AG09319 (cell line): ENCODE measurements at regions not wholly inside any gene's neighbourhood (a gene's known extent, or its start where the extent isn't known, plus 50 kb on each side); places are given as distances from the start of the nearest gene placed in this dataset.

Source experiments
- DNase-seq: peaks from one replicate; pipeline ENCODE4 v3.0.0-alpha.2; 2010; ENCODE audit warnings: low read depth; ENCODE audit errors: extremely low read depth
- TF ChIP-seq, protein P1 (sequence below): IDR thresholded peaks from 2 replicates; pipeline ENCODE4 v1.5.1; 2011; ENCODE audit warnings: low read depth, mild to moderate bottlenecking, inconsistent platforms, low read length, moderate library complexity

DNA sequence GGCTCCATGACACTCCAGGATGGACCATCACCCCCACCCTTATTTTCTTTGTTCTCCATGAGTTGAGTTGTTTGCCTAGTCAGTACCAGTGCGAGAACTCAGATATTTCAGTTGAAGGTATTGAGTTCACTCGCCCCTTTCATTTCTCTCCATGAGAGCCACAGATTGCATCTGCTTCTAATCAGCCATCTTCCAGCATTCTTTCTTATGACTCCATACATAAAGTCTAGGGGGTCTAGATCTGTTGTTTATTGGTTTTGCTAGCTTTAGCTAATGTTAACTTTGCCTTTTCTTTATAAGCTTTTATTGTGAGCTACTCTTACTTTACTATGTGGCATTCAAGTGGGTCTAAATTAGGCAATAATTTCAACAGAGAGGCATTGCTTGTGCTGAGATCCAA is 71.6 kb upstream of the PDC start:
- TF ChIP-seq, protein P1, sequence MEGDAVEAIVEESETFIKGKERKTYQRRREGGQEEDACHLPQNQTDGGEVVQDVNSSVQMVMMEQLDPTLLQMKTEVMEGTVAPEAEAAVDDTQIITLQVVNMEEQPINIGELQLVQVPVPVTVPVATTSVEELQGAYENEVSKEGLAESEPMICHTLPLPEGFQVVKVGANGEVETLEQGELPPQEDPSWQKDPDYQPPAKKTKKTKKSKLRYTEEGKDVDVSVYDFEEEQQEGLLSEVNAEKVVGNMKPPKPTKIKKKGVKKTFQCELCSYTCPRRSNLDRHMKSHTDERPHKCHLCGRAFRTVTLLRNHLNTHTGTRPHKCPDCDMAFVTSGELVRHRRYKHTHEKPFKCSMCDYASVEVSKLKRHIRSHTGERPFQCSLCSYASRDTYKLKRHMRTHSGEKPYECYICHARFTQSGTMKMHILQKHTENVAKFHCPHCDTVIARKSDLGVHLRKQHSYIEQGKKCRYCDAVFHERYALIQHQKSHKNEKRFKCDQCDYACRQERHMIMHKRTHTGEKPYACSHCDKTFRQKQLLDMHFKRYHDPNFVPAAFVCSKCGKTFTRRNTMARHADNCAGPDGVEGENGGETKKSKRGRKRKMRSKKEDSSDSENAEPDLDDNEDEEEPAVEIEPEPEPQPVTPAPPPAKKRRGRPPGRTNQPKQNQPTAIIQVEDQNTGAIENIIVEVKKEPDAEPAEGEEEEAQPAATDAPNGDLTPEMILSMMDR = no peak
- DNase-seq = no peak

DNA sequence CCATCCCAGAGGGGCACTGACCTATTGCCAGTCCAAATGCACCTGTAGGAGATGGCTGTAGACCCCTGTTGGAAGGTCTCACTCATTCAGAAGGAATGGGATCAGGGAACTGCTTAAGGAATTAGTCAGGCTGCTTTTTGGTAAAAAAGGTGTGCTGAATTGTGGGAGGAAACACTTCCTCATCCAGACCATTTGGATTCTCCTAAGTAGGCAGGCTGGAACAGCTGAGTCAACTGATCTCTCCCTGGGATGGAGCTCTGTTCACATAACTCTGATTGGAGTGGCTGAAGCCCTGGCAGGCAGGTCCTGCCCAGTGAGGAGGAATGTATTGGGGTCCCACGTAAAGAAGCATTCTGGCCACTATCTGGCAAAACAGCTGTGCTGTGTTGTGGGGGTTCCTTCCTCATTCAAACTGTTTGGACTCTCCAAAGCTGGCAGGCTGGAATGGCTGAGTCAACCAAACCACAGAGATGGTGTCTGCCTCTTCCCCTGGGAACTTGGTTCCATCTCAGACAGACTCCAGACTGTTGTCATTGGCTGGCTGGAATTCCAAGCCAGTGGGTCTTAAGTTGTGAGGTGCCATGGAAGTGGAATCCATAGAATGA is 70.7 kb upstream of the PDC start:
- DNase-seq = no peak
- TF ChIP-seq, protein P1 = no peak

DNA sequence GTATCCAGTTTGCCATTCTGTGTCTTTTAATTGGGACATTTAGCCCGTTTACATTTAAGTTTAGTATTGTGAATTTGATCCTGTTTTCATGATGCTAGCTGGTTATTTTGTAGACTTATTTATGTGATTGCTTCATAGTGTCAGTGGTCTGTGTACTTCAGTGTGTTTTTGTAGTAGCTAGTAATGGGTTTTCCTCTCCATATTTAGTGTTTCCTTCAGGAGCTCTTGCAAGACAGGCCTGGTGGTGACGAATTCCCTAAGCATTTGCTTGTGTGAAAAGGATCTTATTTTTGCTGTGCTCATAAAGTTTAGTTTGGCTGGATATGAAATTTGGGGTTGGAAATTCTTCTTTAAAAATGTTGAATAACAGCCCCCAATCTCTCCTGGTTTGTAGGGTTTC is 69.2 kb upstream of the PDC start:
- no peak for DNase-seq
- TF ChIP-seq, protein P1 = no peak

DNA sequence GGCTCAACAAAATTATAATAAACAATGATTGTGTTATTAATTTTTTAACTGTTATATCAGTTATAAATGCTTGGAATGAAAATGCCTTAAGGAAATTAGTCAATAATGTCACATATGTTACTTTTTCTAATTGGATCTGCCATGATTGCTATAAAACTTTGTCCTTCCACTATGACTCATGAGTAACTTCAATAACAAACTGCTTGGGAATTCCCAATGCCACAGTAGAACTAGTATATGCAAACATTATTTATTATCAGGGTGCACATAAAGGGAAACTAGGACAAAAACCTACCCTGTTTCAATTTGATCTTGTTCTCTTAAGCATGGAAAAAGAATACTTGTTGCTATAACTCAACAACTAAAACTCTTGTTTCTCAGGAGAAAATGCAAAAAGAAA is 59.1 kb upstream of the PDC start:
- no peak for DNase-seq
- TF ChIP-seq, protein P1 = no peak

DNA sequence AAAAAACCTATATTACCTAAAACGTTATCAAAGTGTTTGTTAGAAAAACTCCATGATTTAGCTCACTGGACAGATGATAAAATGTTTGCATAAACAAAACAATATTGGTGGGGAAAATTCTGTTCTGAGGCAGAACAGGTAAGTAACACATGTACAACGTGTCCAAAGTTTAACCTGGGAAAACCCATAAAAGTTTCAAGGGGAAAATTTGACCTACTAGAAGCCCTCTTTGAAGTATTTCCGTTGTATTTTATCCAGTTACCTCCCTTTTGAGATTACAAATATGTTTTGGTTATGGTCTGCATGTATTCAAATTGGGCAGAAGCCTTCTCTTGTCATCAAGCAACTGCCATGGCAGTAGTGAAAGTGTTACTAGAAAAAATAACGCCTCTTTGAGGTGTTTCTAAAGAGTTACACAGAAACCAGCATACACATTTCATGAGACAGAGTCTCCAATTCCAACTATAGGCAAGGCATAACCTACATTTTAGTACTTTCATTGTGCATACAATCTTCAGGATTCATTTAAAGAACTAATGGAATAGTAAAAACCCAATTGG is 58.0 kb upstream of the PDC start:
- DNase-seq = no peak
- TF ChIP-seq, protein P1 = no peak

DNA sequence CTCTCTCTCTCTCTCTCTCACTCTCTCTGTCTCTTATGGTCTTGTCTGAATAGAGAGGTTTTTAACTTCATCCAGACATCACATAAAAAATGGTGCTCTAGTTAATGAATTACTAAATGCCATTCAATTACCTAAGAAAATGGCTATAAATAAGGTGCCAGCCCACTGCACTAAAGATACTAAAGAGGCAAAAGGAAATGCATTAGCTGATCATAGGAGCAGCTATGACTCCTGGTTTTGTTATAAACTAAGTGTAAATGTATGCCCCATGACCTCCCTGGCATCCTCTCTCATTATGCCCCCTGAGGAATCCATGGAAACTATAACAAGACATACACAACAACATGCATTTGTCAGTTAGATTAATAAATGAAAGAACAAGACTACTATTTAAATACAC is 57.5 kb upstream of the PDC start:
- TF ChIP-seq, protein P1 = no peak
- no peak for DNase-seq

DNA sequence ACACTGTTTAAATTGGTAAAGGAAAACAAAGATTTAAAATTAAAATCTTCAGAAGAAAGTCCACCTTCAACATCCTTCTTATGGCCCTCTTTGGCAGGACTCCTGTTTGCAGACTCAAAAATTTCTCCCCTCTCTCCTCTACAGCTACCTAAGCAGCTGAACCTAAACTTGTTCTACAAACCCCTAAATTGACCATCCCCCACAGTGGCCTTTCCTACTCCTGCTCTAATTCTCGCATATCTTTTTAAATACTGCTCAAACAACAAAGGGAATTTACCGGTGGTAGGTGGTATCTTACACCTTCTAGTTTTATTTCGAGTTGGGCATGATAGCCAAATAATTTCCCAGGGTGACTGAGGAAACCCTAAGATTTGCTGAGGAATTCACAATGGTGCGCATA is 53.5 kb upstream of the PDC start:
- DNase-seq = no peak
- TF ChIP-seq, protein P1 = no peak
